ENCODE measurements at regions not wholly inside any gene's neighbourhood (a gene's known extent, or its start where the extent isn't known, plus 50 kb on each side); places are given as distances from the start of the nearest gene placed in this dataset.

- ChIA-PET POLR2A (no interaction called here), CTCF (no interaction called here)
- no peaks in the 10 kb centered on the region for H3K9me3 Mint-ChIP-seq
- H3K27me3 Mint-ChIP-seq (ENCODE audit: low read depth) = no peaks in the 10 kb centered on the region
- no peak for TF ChIP-seq FOXP1 (CRISPR knock-in tag; IDR thresholded peaks at IDR 0.05; ENCODE audit: borderline replicate concordance)
- no peak for TF ChIP-seq SP1 (CRISPR knock-in tag; conservative IDR thresholded peaks at IDR 0.05)
- TF ChIP-seq CREB1 (CRISPR knock-in tag; IDR thresholded peaks at IDR 0.05) = no peak
- no peak for TF ChIP-seq ETV6 (CRISPR knock-in tag; IDR thresholded peaks at IDR 0.05)
- no peak for TF ChIP-seq ZNF396 (CRISPR knock-in tag; IDR thresholded peaks at IDR 0.05; ENCODE audit: borderline replicate concordance)
- TF ChIP-seq CBFB (CRISPR knock-in tag; IDR thresholded peaks at IDR 0.05; ENCODE audit: low read depth) = no peak
- no peak for TF ChIP-seq TCF7 (CRISPR knock-in tag; IDR thresholded peaks at IDR 0.05; ENCODE audit: low read depth)
- no peak for TF ChIP-seq ZBTB21 (CRISPR knock-in tag; IDR thresholded peaks at IDR 0.05; ENCODE audit: borderline replicate concordance)
- TF ChIP-seq ZNF138 (CRISPR knock-in tag; conservative IDR thresholded peaks at IDR 0.05) = no peak
- TF ChIP-seq RELA (CRISPR knock-in tag; IDR thresholded peaks at IDR 0.05; ENCODE audit: borderline replicate concordance) = no peak
- TF ChIP-seq ZSCAN18 (CRISPR knock-in tag; IDR thresholded peaks at IDR 0.05) = no peak
- TF ChIP-seq, protein P1, sequence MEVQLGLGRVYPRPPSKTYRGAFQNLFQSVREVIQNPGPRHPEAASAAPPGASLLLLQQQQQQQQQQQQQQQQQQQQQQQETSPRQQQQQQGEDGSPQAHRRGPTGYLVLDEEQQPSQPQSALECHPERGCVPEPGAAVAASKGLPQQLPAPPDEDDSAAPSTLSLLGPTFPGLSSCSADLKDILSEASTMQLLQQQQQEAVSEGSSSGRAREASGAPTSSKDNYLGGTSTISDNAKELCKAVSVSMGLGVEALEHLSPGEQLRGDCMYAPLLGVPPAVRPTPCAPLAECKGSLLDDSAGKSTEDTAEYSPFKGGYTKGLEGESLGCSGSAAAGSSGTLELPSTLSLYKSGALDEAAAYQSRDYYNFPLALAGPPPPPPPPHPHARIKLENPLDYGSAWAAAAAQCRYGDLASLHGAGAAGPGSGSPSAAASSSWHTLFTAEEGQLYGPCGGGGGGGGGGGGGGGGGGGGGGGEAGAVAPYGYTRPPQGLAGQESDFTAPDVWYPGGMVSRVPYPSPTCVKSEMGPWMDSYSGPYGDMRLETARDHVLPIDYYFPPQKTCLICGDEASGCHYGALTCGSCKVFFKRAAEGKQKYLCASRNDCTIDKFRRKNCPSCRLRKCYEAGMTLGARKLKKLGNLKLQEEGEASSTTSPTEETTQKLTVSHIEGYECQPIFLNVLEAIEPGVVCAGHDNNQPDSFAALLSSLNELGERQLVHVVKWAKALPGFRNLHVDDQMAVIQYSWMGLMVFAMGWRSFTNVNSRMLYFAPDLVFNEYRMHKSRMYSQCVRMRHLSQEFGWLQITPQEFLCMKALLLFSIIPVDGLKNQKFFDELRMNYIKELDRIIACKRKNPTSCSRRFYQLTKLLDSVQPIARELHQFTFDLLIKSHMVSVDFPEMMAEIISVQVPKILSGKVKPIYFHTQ (CRISPR knock-in tag; IDR thresholded peaks at IDR 0.05) = no peak
- no peak for TF ChIP-seq HMGA2 (CRISPR knock-in tag; IDR thresholded peaks at IDR 0.05)
- no peak for TF ChIP-seq E2F1 (CRISPR knock-in tag; IDR thresholded peaks at IDR 0.05)
- TF ChIP-seq USF2 (CRISPR knock-in tag; IDR thresholded peaks at IDR 0.05) = no peak
- no peak for TF ChIP-seq FOXK1 (CRISPR knock-in tag; IDR thresholded peaks at IDR 0.05)
- TF ChIP-seq GABPB1 (CRISPR knock-in tag; IDR thresholded peaks at IDR 0.05) = no peak
- no peak for TF ChIP-seq GTF2I (CRISPR knock-in tag; conservative IDR thresholded peaks at IDR 0.05)
- TF ChIP-seq NR1H2 (CRISPR knock-in tag; IDR thresholded peaks at IDR 0.05) = no peak
- TF ChIP-seq ATF6 (CRISPR knock-in tag; IDR thresholded peaks at IDR 0.05) = no peak
- H3K4me1 Mint-ChIP-seq = 0 out of 2 replicates have a peak, but pooled peaks cover 3% of the 10 kb centered on the region
- no peaks in the 10 kb centered on the region for H3K36me3 Mint-ChIP-seq
- H3K4me3 Mint-ChIP-seq = no peak overlapping the region
- DNase-seq (ENCODE audit: low spot score) (no peak), ATAC-seq (no peak)
- no peak overlapping the region for H3K27ac Mint-ChIP-seq
Observed at GRCh38 chr6:23340271-23340670, 770.9 kb downstream of the HDGFL1 start.
